WTC11 (cell line): ENCODE measurements at regions not wholly inside any gene's neighbourhood (a gene's known extent, or its start where the extent isn't known, plus 50 kb on each side); places are given as distances from the start of the nearest gene placed in this dataset.

Experiments used
- ATAC-seq: fragments of 200-7000 bp; cut with Tn5 transposase; 2 replicates; pipeline ENCODE4 v1.10.0; 2021; ENCODE audit warnings: mild to moderate bottlenecking, moderate library complexity
- CTCF ChIA-PET: fragments of 300-600 bp; sonication (Branson Sonifier 250); formaldehyde crosslinking; loops from one replicate; lab custom pipeline; 2021; ENCODE audit warnings: antibody characterized with exemption; lab: Charles Lee
- POLR2A ChIA-PET: fragments of 350-600 bp; sonication (Branson Sonifier 250); formaldehyde crosslinking; loops from one replicate; lab custom pipeline; 2021; ENCODE audit warnings: antibody characterized with exemption; lab: Charles Lee
- DNase-seq: peaks from one replicate; pipeline ENCODE4 v3.0.0; 2021; ENCODE audit warnings: low spot score
- H3K27ac Mint-ChIP-seq: 2 replicates; pipeline ENCODE4 v1.8.0; 2021; ENCODE audit warnings: mixed read lengths
- H3K27me3 Mint-ChIP-seq: 2 replicates; pipeline ENCODE4 v1.8.0; 2021; ENCODE audit warnings: low read depth, mild to moderate bottlenecking, moderate library complexity, mixed read lengths
- H3K36me3 Mint-ChIP-seq: 2 replicates; pipeline ENCODE4 v1.8.0; 2021; ENCODE audit warnings: mixed read lengths
- H3K4me1 Mint-ChIP-seq: 2 replicates; pipeline ENCODE4 v1.8.0; 2022; ENCODE audit warnings: mixed read lengths
- H3K4me3 Mint-ChIP-seq: 2 replicates; pipeline ENCODE4 v1.8.0; 2021; ENCODE audit warnings: mild to moderate bottlenecking, moderate library complexity, mixed read lengths
- H3K9me3 Mint-ChIP-seq: 2 replicates; pipeline ENCODE4 v1.8.0; 2021; ENCODE audit warnings: mixed read lengths
- ATF3 ChIP-seq: sonication (generic); formaldehyde crosslinking; conservative IDR thresholded peaks from 2 replicates; pipeline ENCODE4 v1.8.1; 2022; ENCODE audit warnings: mild to moderate bottlenecking, missing genetic modification reagents
- CTCF ChIP-seq: fragments of 200-600 bp; IDR thresholded peaks from 2 replicates; pipeline ENCODE4 v1.8.0; 2022; ENCODE audit warnings: antibody characterized with exemption
- EMX1 ChIP-seq: fragments of 250-450 bp; sonication (Bioruptor Pico); IDR thresholded peaks from 2 replicates; pipeline ENCODE4 v1.8.0; 2021; ENCODE audit warnings: mild to moderate bottlenecking
- ESRRA ChIP-seq: sonication (generic); formaldehyde crosslinking; IDR thresholded peaks from 2 replicates; pipeline ENCODE4 v1.8.1; 2022; ENCODE audit warnings: mild to moderate bottlenecking, missing genetic modification reagents, borderline replicate concordance
- HMGXB4 ChIP-seq: sonication (generic); formaldehyde crosslinking; IDR thresholded peaks from 2 replicates; pipeline ENCODE4 v1.8.1; 2023; ENCODE audit warnings: mild to moderate bottlenecking, moderate library complexity, missing genetic modification reagents
- JUN ChIP-seq: sonication (generic); formaldehyde crosslinking; IDR thresholded peaks from 2 replicates; pipeline ENCODE4 v1.8.0; 2023; ENCODE audit warnings: mild to moderate bottlenecking, missing genetic modification reagents
- KAT7 ChIP-seq: sonication (generic); formaldehyde crosslinking; IDR thresholded peaks from 2 replicates; pipeline ENCODE4 v1.8.1; 2023; ENCODE audit warnings: missing genetic modification reagents, mild to moderate bottlenecking, borderline replicate concordance
- NFE2L1 ChIP-seq: sonication (generic); formaldehyde crosslinking; IDR thresholded peaks from 2 replicates; pipeline ENCODE4 v1.8.1; 2023; ENCODE audit warnings: missing genetic modification reagents
- NR3C1 ChIP-seq: sonication (generic); formaldehyde crosslinking; conservative IDR thresholded peaks from 2 replicates; pipeline ENCODE4 v1.8.1; 2023; ENCODE audit warnings: low read depth, mild to moderate bottlenecking, missing genetic modification reagents
- RELA ChIP-seq: sonication (generic); formaldehyde crosslinking; IDR thresholded peaks from 2 replicates; pipeline ENCODE4 v1.8.1; 2022; ENCODE audit warnings: missing genetic modification reagents, mild to moderate bottlenecking, borderline replicate concordance
- TEAD1 ChIP-seq: sonication (generic); formaldehyde crosslinking; IDR thresholded peaks from 2 replicates; pipeline ENCODE4 v1.8.0; 2022; ENCODE audit warnings: mild to moderate bottlenecking, missing genetic modification reagents
- ZNF138 ChIP-seq: sonication (generic); formaldehyde crosslinking; conservative IDR thresholded peaks from 2 replicates; pipeline ENCODE4 v1.8.1; 2022; ENCODE audit warnings: mild to moderate bottlenecking, moderate library complexity, missing genetic modification reagents
- ZNF263 ChIP-seq: sonication (generic); formaldehyde crosslinking; IDR thresholded peaks from 2 replicates; pipeline ENCODE4 v1.8.1; 2022; ENCODE audit warnings: low read depth, mild to moderate bottlenecking, moderate library complexity, missing genetic modification reagents
- ZNF281 ChIP-seq: sonication (generic); formaldehyde crosslinking; IDR thresholded peaks from 2 replicates; pipeline ENCODE4 v1.8.0; 2023; ENCODE audit warnings: mild to moderate bottlenecking, missing genetic modification reagents
- ZNF423 ChIP-seq: fragments of 250-450 bp; sonication (Bioruptor Pico); IDR thresholded peaks from 2 replicates; pipeline ENCODE4 v2.1.2; 2022; ENCODE audit warnings: mild to moderate bottlenecking, moderate library complexity
- TF ChIP-seq, protein P1 (sequence below): fragments of 250-450 bp; sonication (Bioruptor Pico); IDR thresholded peaks from 2 replicates; pipeline ENCODE4 v1.9.0; 2021; ENCODE audit warnings: mild to moderate bottlenecking
- TF ChIP-seq, protein P2 (sequence below): sonication (generic); formaldehyde crosslinking; IDR thresholded peaks from 2 replicates; pipeline ENCODE4 v1.8.1; 2023; ENCODE audit warnings: mild to moderate bottlenecking, missing genetic modification reagents, moderate library complexity
- TF ChIP-seq, protein P3 (sequence below): sonication (generic); formaldehyde crosslinking; IDR thresholded peaks from 2 replicates; pipeline ENCODE4 v1.8.0; 2022; ENCODE audit warnings: mild to moderate bottlenecking, missing genetic modification reagents

- POLR2A ChIA-PET: no interaction called here
- Mint-ChIP-seq H3K36me3 (peaks cover 73% of the 10 kb centered on the region), H3K4me3 (no peak overlapping the region), H3K27me3 (peaks cover 9% of the 10 kb centered on the region), H3K4me1 (no peaks in the 10 kb centered on the region), H3K27ac (no peak overlapping the region)
- ATAC-seq: no peak
- TF ChIP-seq, protein P1, sequence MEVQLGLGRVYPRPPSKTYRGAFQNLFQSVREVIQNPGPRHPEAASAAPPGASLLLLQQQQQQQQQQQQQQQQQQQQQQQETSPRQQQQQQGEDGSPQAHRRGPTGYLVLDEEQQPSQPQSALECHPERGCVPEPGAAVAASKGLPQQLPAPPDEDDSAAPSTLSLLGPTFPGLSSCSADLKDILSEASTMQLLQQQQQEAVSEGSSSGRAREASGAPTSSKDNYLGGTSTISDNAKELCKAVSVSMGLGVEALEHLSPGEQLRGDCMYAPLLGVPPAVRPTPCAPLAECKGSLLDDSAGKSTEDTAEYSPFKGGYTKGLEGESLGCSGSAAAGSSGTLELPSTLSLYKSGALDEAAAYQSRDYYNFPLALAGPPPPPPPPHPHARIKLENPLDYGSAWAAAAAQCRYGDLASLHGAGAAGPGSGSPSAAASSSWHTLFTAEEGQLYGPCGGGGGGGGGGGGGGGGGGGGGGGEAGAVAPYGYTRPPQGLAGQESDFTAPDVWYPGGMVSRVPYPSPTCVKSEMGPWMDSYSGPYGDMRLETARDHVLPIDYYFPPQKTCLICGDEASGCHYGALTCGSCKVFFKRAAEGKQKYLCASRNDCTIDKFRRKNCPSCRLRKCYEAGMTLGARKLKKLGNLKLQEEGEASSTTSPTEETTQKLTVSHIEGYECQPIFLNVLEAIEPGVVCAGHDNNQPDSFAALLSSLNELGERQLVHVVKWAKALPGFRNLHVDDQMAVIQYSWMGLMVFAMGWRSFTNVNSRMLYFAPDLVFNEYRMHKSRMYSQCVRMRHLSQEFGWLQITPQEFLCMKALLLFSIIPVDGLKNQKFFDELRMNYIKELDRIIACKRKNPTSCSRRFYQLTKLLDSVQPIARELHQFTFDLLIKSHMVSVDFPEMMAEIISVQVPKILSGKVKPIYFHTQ (CRISPR knock-in tag): no peak
- TF ChIP-seq, protein P2, sequence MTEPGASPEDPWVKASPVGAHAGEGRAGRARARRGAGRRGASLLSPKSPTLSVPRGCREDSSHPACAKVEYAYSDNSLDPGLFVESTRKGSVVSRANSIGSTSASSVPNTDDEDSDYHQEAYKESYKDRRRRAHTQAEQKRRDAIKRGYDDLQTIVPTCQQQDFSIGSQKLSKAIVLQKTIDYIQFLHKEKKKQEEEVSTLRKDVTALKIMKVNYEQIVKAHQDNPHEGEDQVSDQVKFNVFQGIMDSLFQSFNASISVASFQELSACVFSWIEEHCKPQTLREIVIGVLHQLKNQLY: no peak
- TF ChIP-seq NR3C1 (CRISPR knock-in tag) (no peak), ZNF138 (CRISPR knock-in tag) (no peak), ATF3 (CRISPR knock-in tag) (no peak), EMX1 (no peak), HMGXB4 (CRISPR knock-in tag) (no peak), RELA (CRISPR knock-in tag) (no peak), ESRRA (no peak), ZNF263 (CRISPR knock-in tag) (no peak), CTCF (no peak), KAT7 (no peak), ZNF423 (CRISPR knock-in tag) (no peak), JUN (CRISPR knock-in tag) (no peak), ZNF281 (CRISPR knock-in tag) (no peak), NFE2L1 (no peak), TEAD1 (CRISPR knock-in tag) (no peak)
- TF ChIP-seq, protein P3, sequence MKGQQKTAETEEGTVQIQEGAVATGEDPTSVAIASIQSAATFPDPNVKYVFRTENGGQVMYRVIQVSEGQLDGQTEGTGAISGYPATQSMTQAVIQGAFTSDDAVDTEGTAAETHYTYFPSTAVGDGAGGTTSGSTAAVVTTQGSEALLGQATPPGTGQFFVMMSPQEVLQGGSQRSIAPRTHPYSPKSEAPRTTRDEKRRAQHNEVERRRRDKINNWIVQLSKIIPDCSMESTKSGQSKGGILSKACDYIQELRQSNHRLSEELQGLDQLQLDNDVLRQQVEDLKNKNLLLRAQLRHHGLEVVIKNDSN (CRISPR knock-in tag): no peak
- TF ChIP-seq, all 79 proteins: peak for 0
- H3K9me3 Mint-ChIP-seq: peaks cover 85% of the 10 kb centered on the region
- DNase-seq: no peak
- CTCF ChIA-PET: no interaction called here
Measured at GRCh38 chr14:106599209-106599608, 1072.8 kb downstream of the TMEM121 start.
